GM23248 (cell line): ENCODE measurements at regions not wholly inside any gene's neighbourhood (a gene's known extent, or its start where the extent isn't known, plus 50 kb on each side); places are given as distances from the start of the nearest gene placed in this dataset.

ENCODE experiments used
- DNase-seq: peaks from one replicate; pipeline ENCODE4 v3.0.0-alpha.2; 2015
- H2AFZ ChIP-seq: fragments of 200-600 bp; sonication (generic); 2 replicates; pipeline ENCODE4 v1.6.1; 2016; ENCODE audit warnings: antibody characterized with exemption
- H3F3A ChIP-seq: fragments of 200-600 bp; sonication (generic); 2 replicates; pipeline ENCODE4 v1.6.1; 2016; ENCODE audit warnings: mild to moderate bottlenecking, antibody characterized with exemption, mixed run types; ENCODE audit not compliant: insufficient read depth
- H3K27ac ChIP-seq: fragments of 200-600 bp; sonication (generic); 2 replicates; pipeline ENCODE4 v1.5.1; 2016; ENCODE audit warnings: mild to moderate bottlenecking
- H3K27me3 ChIP-seq: fragments of 200-600 bp; sonication (generic); replicated peaks from 2 replicates; pipeline ENCODE4 v1.6.1; 2016; ENCODE audit warnings: mild to moderate bottlenecking; ENCODE audit not compliant: insufficient read depth
- H3K36me3 ChIP-seq: fragments of 200-600 bp; sonication (generic); 2 replicates; pipeline ENCODE4 v1.6.1; 2016; ENCODE audit warnings: low read depth, mild to moderate bottlenecking
- H3K4me1 ChIP-seq: fragments of 200-600 bp; sonication (generic); 2 replicates; pipeline ENCODE4 v1.6.1; 2016; ENCODE audit warnings: mild to moderate bottlenecking; ENCODE audit not compliant: insufficient read depth
- H3K4me2 ChIP-seq: fragments of 200-600 bp; sonication (generic); one replicate; pipeline ENCODE4 v1.6.1; 2016; ENCODE audit warnings: mild to moderate bottlenecking; ENCODE audit not compliant: unreplicated experiment
- H3K4me3 ChIP-seq: fragments of 200-600 bp; sonication (generic); 2 replicates; pipeline ENCODE4 v1.5.1; 2016; ENCODE audit warnings: mild to moderate bottlenecking
- H3K79me2 ChIP-seq: fragments of 200-600 bp; sonication (generic); 2 replicates; pipeline ENCODE4 v1.6.1; 2016; ENCODE audit warnings: mild to moderate bottlenecking; ENCODE audit not compliant: insufficient read depth
- H3K9ac ChIP-seq: fragments of 200-600 bp; sonication (generic); 2 replicates; pipeline ENCODE4 v1.6.1; 2016; ENCODE audit warnings: mild to moderate bottlenecking
- H3K9me2 ChIP-seq: fragments of 200-600 bp; sonication (generic); 2 replicates; pipeline ENCODE4 v1.6.1; 2016; ENCODE audit warnings: mixed run types, mild to moderate bottlenecking, moderate library complexity; ENCODE audit not compliant: insufficient read depth
- H3K9me3 ChIP-seq: fragments of 200-600 bp; sonication (generic); one replicate; pipeline ENCODE4 v1.6.1; 2017; ENCODE audit warnings: low read depth
- H4K20me1 ChIP-seq: fragments of 200-600 bp; sonication (generic); 2 replicates; pipeline ENCODE4 v1.6.0; 2016; ENCODE audit not compliant: insufficient read depth
- EZH2 ChIP-seq: fragments of 200-600 bp; sonication (generic); IDR thresholded peaks from 2 replicates; pipeline ENCODE4 v1.6.1; 2018; ENCODE audit warnings: antibody characterized with exemption, mild to moderate bottlenecking; ENCODE audit not compliant: insufficient read depth, poor library complexity, severe bottlenecking
- EZH2phosphoT487 ChIP-seq: fragments of 200-600 bp; sonication (generic); IDR thresholded peaks from 2 replicates; pipeline ENCODE4 v1.6.1; 2018; ENCODE audit warnings: antibody characterized with exemption, moderate library complexity, mild to moderate bottlenecking, low read depth; ENCODE audit not compliant: insufficient read depth
- WGBS, 2 experiments: methylation state at CpG; one replicate each; pipeline ENCODE4 v1.1.6; 2015 to 2017; ENCODE audit warnings: low lambda C conversion rate in 2 of 2, low coverage in 1 of 2; ENCODE audit errors: missing lambda C conversion rate in 2 of 2; 5-methylcytosine and 5-hydroxymethylcytosine counted together
- in situ Hi-C: fragments of 300-500 bp; cut with MboI; formaldehyde crosslinking; loops from 2 replicates; pipeline ENCODE4 v1.15.0; 2020

DNA sequence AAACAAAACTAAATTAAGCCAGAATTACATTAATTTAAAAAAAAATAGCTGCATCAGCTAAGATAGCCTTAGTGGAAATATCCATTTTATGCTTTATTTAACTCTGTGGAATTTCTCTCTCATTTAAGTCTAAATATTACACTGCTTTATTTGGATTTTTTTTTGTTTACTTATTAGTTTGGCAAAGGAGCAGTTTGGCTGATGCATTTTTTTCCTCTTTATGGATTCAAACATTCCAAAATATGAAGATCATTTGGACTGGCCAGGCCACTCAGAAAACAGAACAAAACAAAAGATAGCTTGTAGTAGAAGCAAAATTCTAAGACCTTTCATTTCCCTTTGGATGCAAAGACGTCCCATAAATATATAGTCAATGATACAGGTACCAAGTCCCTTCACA, 707.3 kb upstream of the UBE2E2 start:
- Histone ChIP-seq H4K20me1 (no peaks in the 10 kb centered on the region), H3K9me3 (no peaks in the 10 kb centered on the region), H3K4me2 (no peak overlapping the region), H3K4me1 (no peaks in the 10 kb centered on the region), H3K9ac (no peak overlapping the region), H3F3A (no peaks in the 10 kb centered on the region), H3K9me2 (no peaks in the 10 kb centered on the region), H2AFZ (no peak overlapping the region), H3K79me2 (no peaks in the 10 kb centered on the region), H3K4me3 (no peak overlapping the region), H3K27ac (no peak overlapping the region), H3K36me3 (no peaks in the 10 kb centered on the region), H3K27me3 (no peaks in the 10 kb centered on the region)
- TF ChIP-seq EZH2 (no peak), EZH2phosphoT487 (no peak)
- DNase-seq, result peak; percentile 3
- 0 to 3% methylated on average over 1 of the region's 1 CpG for WGBS, 2 experiments
- in situ Hi-C loops, result no loop called here

- Histone ChIP-seq H4K20me1 (no peaks in the 10 kb centered on the region), H3K4me3 (no peak overlapping the region), H3K4me1 (no peaks in the 10 kb centered on the region), H3F3A (no peaks in the 10 kb centered on the region), H3K36me3 (no peaks in the 10 kb centered on the region), H3K9me3 (no peaks in the 10 kb centered on the region), H3K9me2 (no peaks in the 10 kb centered on the region), H2AFZ (no peak overlapping the region), H3K9ac (no peak overlapping the region), H3K27ac (no peak overlapping the region), H3K27me3 (no peaks in the 10 kb centered on the region), H3K4me2 (no peak overlapping the region), H3K79me2 (no peaks in the 10 kb centered on the region)
- in situ Hi-C loops, result no loop called here
- TF ChIP-seq EZH2 (no peak), EZH2phosphoT487 (no peak)
- peak; percentile 4 for DNase-seq
- 51 to 73% methylated on average over 1 of the region's 1 CpG for WGBS, 2 experiments
Observed at GRCh38 chr3:22496641-22497040, 706.5 kb upstream of the UBE2E2 start.

DNA sequence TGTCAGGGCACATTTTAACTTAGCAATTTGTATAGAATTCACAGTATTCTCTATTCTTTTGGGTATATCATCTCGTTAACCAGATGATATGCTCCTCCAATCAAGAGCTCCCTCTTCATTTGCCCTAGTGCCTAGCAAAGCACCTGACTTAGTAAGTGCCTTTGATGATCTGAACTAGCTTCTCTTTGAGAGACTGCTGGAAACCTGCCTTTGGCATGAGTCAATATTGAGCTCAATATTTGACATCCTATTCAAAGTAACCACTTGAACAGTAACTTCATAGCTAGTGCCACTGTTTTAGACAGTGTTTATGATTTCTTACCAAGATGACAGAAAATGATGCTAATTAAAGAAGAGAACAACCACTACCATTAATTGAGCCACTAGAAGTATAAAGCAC, 696.3 kb upstream of the UBE2E2 start:
- Histone ChIP-seq H4K20me1 (no peaks in the 10 kb centered on the region), H3K27me3 (no peaks in the 10 kb centered on the region), H3K36me3 (no peaks in the 10 kb centered on the region), H3K9me2 (no peaks in the 10 kb centered on the region), H3K4me2 (no peak overlapping the region), H3K9me3 (no peaks in the 10 kb centered on the region), H3K4me1 (no peaks in the 10 kb centered on the region), H3F3A (no peaks in the 10 kb centered on the region), H3K79me2 (no peaks in the 10 kb centered on the region), H3K27ac (no peak overlapping the region), H3K4me3 (no peak overlapping the region), H2AFZ (no peak overlapping the region), H3K9ac (no peak overlapping the region)
- 0 to 18% methylated on average over 1 of the region's 1 CpG for WGBS, 2 experiments
- in situ Hi-C loops, result no loop called here
- TF ChIP-seq EZH2, result no peak
- TF ChIP-seq EZH2phosphoT487, result no peak
- no peak for DNase-seq

DNA sequence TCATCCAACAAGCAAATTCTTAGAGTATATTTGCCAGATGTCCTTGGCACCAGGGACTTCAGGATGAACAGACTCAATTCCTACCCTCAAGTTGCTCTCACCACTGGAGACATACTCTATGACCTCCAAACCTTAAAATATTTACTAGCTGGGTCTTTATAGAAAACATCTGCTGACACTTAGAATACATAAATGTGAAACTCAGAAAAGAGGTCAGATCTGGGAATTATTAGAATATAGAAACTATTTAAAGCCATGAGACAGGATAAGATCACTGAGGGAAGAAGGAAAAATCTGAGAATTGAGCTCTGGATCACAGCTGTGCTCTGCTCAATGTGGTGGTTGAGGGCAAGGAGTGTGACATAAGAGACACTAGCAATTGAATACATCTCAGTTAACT, 695.4 kb upstream of the UBE2E2 start:
- no peaks in the 10 kb centered on the region for H3K79me2 ChIP-seq
- H3K36me3 ChIP-seq, result no peaks in the 10 kb centered on the region
- no peaks in the 10 kb centered on the region for H3K9me3 ChIP-seq
- no peaks in the 10 kb centered on the region for H3K4me1 ChIP-seq
- H4K20me1 ChIP-seq, result no peaks in the 10 kb centered on the region
- no peaks in the 10 kb centered on the region for H3F3A ChIP-seq
- no peak overlapping the region for H3K27ac ChIP-seq
- TF ChIP-seq EZH2phosphoT487, result no peak
- no peak for TF ChIP-seq EZH2
- in situ Hi-C loops, result no loop called here
- H2AFZ ChIP-seq, result no peak overlapping the region
- H3K9ac ChIP-seq, result no peak overlapping the region
- no peak for DNase-seq
- no peak overlapping the region for H3K4me2 ChIP-seq
- no peaks in the 10 kb centered on the region for H3K27me3 ChIP-seq
- no peak overlapping the region for H3K4me3 ChIP-seq
- no peaks in the 10 kb centered on the region for H3K9me2 ChIP-seq

DNA sequence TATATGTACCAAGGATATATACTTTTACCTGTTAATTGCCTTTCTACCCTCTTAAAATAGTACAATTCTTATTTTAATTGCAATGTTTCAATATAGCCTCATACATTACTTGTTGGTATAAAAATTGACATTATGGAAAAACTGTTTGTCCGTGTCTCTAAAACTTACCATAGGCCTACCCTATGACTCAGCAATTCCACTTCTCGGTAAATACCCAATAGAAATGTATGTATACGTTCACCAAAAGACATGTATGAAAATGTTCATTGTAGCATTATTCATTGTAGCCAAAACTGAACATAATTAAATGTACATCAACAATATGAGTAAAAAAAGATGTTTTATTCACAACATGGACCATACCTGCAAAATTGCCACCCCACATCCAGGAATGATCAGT, 679.2 kb upstream of the UBE2E2 start:
- no peaks in the 10 kb centered on the region for H3K27me3 ChIP-seq
- H3K4me2 ChIP-seq, result no peak overlapping the region
- no peaks in the 10 kb centered on the region for H3K9me2 ChIP-seq
- TF ChIP-seq EZH2, result no peak
- no peak for TF ChIP-seq EZH2phosphoT487
- no peaks in the 10 kb centered on the region for H3F3A ChIP-seq
- no peaks in the 10 kb centered on the region for H3K9me3 ChIP-seq
- no peak overlapping the region for H3K4me3 ChIP-seq
- in situ Hi-C loops, result no loop called here
- H3K9ac ChIP-seq, result no peak overlapping the region
- no peaks in the 10 kb centered on the region for H3K79me2 ChIP-seq
- H4K20me1 ChIP-seq, result no peaks in the 10 kb centered on the region
- no peaks in the 10 kb centered on the region for H3K36me3 ChIP-seq
- 62 to 74% methylated on average over 3 of the region's 3 CpGs for WGBS, 2 experiments
- no peak overlapping the region for H2AFZ ChIP-seq
- no peaks in the 10 kb centered on the region for H3K4me1 ChIP-seq
- no peak overlapping the region for H3K27ac ChIP-seq
- no peak for DNase-seq
